ENCODE measurements at regions not wholly inside any gene's neighbourhood (a gene's known extent, or its start where the extent isn't known, plus 50 kb on each side); places are given as distances from the start of the nearest gene placed in this dataset.

- intact Hi-C loops (cut with micrococcal nuclease) (no loop called here), dilution Hi-C loops (cut with HindIII; ENCODE audit: low sequenced_read_pairs, unreplicated experiment) (no loop called here), in situ Hi-C loops (cut with MboI; ENCODE audit: low sequenced_read_pairs) (no loop called here)
- no peak for TF ChIP-seq MAFK (IDR thresholded peaks at IDR 0.05; ENCODE audit: low read depth, low read length)
- no peak for TF ChIP-seq BHLHE40 (IDR thresholded peaks at IDR 0.05; ENCODE audit: low read depth, low read length)
- TF ChIP-seq RFX5 (IDR thresholded peaks at IDR 0.05; ENCODE audit: low read depth, low read length): no peak
- no peak for TF ChIP-seq RAD21 (IDR thresholded peaks at IDR 0.05; ENCODE audit: low read length)
- no peak for TF ChIP-seq POLR2A (IDR thresholded peaks at IDR 0.05; ENCODE audit: low read depth, low read length)
- no peak for TF ChIP-seq RCOR1 (IDR thresholded peaks at IDR 0.05; ENCODE audit: insufficient replicate concordance, low read length)
- TF ChIP-seq MXI1 (IDR thresholded peaks at IDR 0.05; ENCODE audit: borderline replicate concordance, low read depth, low read length): no peak
- TF ChIP-seq MAZ (IDR thresholded peaks at IDR 0.05; ENCODE audit: borderline replicate concordance, low read depth, low read length): no peak
- no peak for TF ChIP-seq SMC3 (IDR thresholded peaks at IDR 0.05; ENCODE audit: low read depth, low read length)
- no peak for TF ChIP-seq CEBPB (IDR thresholded peaks at IDR 0.05; ENCODE audit: low read depth, low read length)
- TF ChIP-seq ELK1 (IDR thresholded peaks at IDR 0.05; ENCODE audit: borderline replicate concordance, low read depth, low read length): no peak
- no peak for TF ChIP-seq CHD1 (IDR thresholded peaks at IDR 0.05; ENCODE audit: low read depth, low read length)
- no peak for TF ChIP-seq NFE2L2 (IDR thresholded peaks at IDR 0.05; ENCODE audit: low read depth, low read length)
- no peak for TF ChIP-seq CTCF (conservative IDR thresholded peaks at IDR 0.05; ENCODE audit: low read depth, low read length)
- no peak for TF ChIP-seq USF2 (IDR thresholded peaks at IDR 0.05; ENCODE audit: low read depth, low read length)
- TF ChIP-seq FOS (IDR thresholded peaks at IDR 0.05; ENCODE audit: low read depth, low read length): no peak
- Histone ChIP-seq H2AFZ (replicated peaks; ENCODE audit: low read length, poor library complexity) (no peak overlapping the region), H2BK120ac (ENCODE audit: low read depth, low read length) (no peak overlapping the region), H3K9me1 (ENCODE audit: insufficient read depth, low read length) (no peaks in the 10 kb centered on the region), H2AK9ac (replicated peaks; ENCODE audit: low read depth, low read length, poor library complexity) (no peak overlapping the region), H4K91ac (ENCODE audit: insufficient read depth, low read depth, low read length) (no peak overlapping the region), H2BK5ac (ENCODE audit: low read depth, low read length, poor library complexity, severe bottlenecking) (no peak overlapping the region), H3K4me3 (ENCODE audit: insufficient read depth, low read depth, low read length) (no peak overlapping the region), H3K36me3 (ENCODE audit: control insufficient read depth, insufficient read depth, low read length) (no peaks in the 10 kb centered on the region), H2BK20ac (ENCODE audit: low read depth, low read length) (no peak overlapping the region), H3K4me2 (ENCODE audit: low read depth, low read length) (no peak overlapping the region), H3K18ac (ENCODE audit: low read depth, low read length) (no peak overlapping the region), H4K5ac (ENCODE audit: low read depth, low read length) (no peak overlapping the region), H3K9me3 (ENCODE audit: control insufficient read depth, insufficient read depth, low read length) (no peaks in the 10 kb centered on the region), H3K14ac (replicated peaks; ENCODE audit: low read depth, low read length) (no peak overlapping the region), H3K9ac (ENCODE audit: low read depth, low read length) (no peak overlapping the region), H3K27me3 (ENCODE audit: control insufficient read depth, insufficient read depth, low read length) (no peaks in the 10 kb centered on the region), H4K8ac (ENCODE audit: low read depth in 2 of 2, low read length in 2 of 2) (no peak overlapping the region), H3K4me1 (ENCODE audit: control insufficient read depth, insufficient read depth, low read length) (peaks cover 3% of the 10 kb centered on the region; the same call in 1 of the 2 replicates), H4K20me1 (ENCODE audit: insufficient read depth, low read length) (no peaks in the 10 kb centered on the region), H3K56ac (ENCODE audit: extremely low read depth, insufficient read depth, low read length) (no peak overlapping the region), H2AK5ac (ENCODE audit: low read depth, low read length) (no peak overlapping the region), H3K23ac (ENCODE audit: low read depth, low read length) (no peak overlapping the region), H3K4ac (ENCODE audit: low read depth, low read length) (no peak overlapping the region), H3K27ac (ENCODE audit: insufficient read depth, low read length) (no peak overlapping the region), H3K79me1 (ENCODE audit: low read depth in 1 of 2, low read length in 2 of 2) (no peaks in the 10 kb centered on the region), H2BK15ac (ENCODE audit: low read depth, low read length) (no peak overlapping the region)
- POLR2A ChIA-PET (ENCODE audit: unreplicated experiment): no interaction called here
- CTCF ChIA-PET: no interaction called here
- no CpG with 5 or more reads among the region's 2 CpGs for WGBS, 2 experiments (ENCODE audit: extremely low coverage in 2 of 2, insufficient read length in 1 of 2)
- DNase-seq (no peak), ATAC-seq (ENCODE audit: low read depth) (no peak)
- no TSS peak for BruUV-seq (replicated peaks)
Observed at GRCh38 chr4:119932277-119932676, 134.4 kb downstream of the MAD2L1 start.
